Jurkat, Clone E6-1 (cell line): ENCODE measurements at regions not wholly inside any gene's neighbourhood (a gene's known extent, or its start where the extent isn't known, plus 50 kb on each side); places are given as distances from the start of the nearest gene placed in this dataset.

Experiments used
- DNase-seq: peaks from one replicate; pipeline ENCODE4 v3.0.0-alpha.2; 2011; ENCODE audit warnings: low read depth, low spot score
- H3K4me3 ChIP-seq: 2 replicates; pipeline ENCODE4 v1.5.1; 2011; ENCODE audit warnings: mild to moderate bottlenecking, low read length, control low read depth, moderate library complexity

GRCh38 chr5:87147441-87147840, 120.2 kb upstream of the RASA1 start:
- DNase-seq: no peak
- no peak overlapping the region for H3K4me3 ChIP-seq

DNA sequence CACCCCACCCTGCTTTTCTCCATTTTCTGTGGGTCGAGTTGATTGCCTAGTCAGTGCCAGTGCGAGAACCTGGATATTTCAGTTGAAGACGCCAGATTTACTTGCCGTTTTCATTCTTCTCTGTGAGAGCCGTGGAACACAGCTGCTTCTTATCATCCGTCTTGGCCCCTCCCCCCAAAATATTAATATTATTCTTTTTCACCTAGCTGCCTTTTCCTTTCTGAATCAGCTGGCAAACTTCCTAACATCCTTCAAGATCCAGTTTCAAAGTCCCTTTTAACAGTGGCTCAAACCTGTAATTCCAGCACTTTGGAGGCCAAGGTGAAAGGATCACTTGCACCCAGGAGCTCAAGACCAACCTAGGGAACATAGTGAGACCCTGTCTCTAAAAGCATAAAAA, 117.1 kb upstream of the RASA1 start:
- DNase-seq: no peak
- no peak overlapping the region for H3K4me3 ChIP-seq

DNA sequence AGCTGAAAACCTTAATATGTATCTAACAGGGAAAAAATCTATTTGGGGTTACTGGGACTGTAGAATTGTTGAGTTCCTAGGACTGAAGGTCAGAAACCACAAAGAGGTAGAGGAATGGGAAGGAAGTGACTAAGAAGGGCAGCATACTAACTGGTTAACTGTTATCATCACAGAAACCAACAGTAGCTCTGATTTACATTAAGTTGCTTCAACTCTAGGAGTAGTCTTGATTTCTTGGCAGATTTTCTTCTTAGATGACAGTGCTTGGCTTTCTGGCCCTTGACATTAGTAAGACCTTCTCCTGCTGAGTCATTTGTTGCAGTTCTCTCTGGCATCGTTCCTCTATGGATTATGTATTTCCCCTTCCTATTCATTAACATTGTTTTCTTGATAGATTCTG, 116.1 kb upstream of the RASA1 start:
- no peak overlapping the region for H3K4me3 ChIP-seq
- no peak for DNase-seq

GRCh38 chr5:87152886-87153285, 114.8 kb upstream of the RASA1 start:
- H3K4me3 ChIP-seq: no peak overlapping the region
- DNase-seq: no peak

DNA sequence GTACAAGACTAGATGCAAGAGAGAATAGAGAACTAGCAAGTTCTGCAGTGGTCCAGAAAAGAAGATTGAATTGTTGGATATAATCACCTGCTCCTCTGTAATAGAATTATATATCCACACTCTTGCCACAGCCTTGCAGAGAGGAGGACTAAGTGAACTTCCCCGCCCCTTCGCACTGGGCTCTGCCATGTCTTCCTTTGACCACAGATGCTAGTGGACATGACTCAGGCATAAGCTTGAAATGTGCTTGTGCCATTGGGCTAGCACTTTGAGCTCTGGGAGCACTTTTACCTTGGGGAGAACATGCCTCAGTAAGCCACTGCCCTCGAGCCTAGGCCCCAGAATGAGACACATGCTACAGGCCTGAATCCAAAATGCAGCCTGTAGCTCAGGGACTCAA, 113.5 kb upstream of the RASA1 start:
- DNase-seq: no peak
- no peak overlapping the region for H3K4me3 ChIP-seq

DNA sequence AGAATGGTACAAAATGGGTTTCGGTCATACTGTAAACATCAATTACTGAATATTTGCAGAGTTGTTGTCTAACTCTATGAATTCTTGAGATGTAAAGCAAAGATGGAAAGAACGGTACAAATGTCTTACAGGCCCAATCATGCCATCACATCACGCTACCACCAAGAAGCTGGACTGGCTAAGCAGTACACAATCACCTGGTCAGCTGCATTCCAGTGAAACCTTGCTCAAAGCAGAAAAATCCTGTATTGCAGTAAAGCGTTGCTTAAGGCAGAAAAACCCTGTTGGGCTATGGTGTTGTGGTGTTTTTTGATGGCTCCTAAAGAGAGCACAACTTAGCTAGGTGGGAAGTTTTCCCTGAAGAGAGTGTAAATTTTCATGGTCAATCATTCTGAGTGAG, 112.6 kb upstream of the RASA1 start:
- DNase-seq: no peak
- no peak overlapping the region for H3K4me3 ChIP-seq

- no peak for DNase-seq
- no peak overlapping the region for H3K4me3 ChIP-seq
These were observed 111.1 kb upstream of the RASA1 start for GRCh38 chr5:87156631-87157030.

- DNase-seq: no peak
These were observed 103.3 kb upstream of the RASA1 start for GRCh38 chr5:87164409-87164808.

DNA sequence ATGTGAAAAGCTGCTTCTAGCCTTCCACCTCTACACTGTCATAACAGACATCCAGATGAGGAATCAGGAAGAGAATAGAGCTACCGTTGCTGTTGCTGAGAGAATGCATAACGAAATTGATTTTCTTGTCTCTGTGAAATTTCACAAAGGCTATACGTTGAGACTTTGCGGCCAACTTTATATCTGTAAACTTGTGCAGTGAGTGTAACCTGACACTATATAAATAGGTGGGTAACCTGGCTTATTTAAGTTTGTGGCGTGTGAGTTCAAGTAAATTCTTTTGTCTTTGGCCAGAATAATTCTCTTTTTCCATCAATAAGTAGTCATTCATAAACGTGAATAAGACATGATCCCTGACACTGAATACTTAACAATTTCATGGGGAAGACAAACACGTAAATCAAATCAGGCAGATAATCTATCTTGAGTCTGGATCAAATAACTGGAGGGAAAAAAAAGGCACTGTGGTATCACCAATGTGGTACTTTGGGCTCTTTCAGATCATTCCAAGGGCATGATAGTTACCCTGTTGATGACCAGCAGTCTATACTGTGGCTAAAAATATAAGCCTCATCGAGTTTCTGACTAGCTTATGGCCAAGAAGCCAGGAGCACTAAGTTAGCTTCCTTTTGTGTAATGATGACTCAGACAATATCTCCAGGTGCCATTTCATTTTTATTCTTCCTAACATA, 98.2 kb upstream of the RASA1 start:
- H3K4me3 ChIP-seq: no peak overlapping the region
- no peak for DNase-seq

More at GRCh38 chr5:87164409-87164808, 103.3 kb upstream of the RASA1 start:
- H3K4me3 ChIP-seq: no peak overlapping the region

- DNase-seq: no peak
- no peak overlapping the region for H3K4me3 ChIP-seq
These were observed 96.9 kb upstream of the RASA1 start for GRCh38 chr5:87170799-87171198.

- no peak overlapping the region for H3K4me3 ChIP-seq
- no peak for DNase-seq
These were observed 85.0 kb upstream of the RASA1 start for GRCh38 chr5:87182649-87183048.

GRCh38 chr5:87183896-87184295, 83.8 kb upstream of the RASA1 start:
- no peak for DNase-seq
- no peak overlapping the region for H3K4me3 ChIP-seq

GRCh38 chr5:87184605-87185004, 83.1 kb upstream of the RASA1 start:
- no peak overlapping the region for H3K4me3 ChIP-seq
- no peak for DNase-seq

- H3K4me3 ChIP-seq: no peak overlapping the region
- no peak for DNase-seq
These were observed 81.8 kb upstream of the RASA1 start for GRCh38 chr5:87185838-87186237.

DNA sequence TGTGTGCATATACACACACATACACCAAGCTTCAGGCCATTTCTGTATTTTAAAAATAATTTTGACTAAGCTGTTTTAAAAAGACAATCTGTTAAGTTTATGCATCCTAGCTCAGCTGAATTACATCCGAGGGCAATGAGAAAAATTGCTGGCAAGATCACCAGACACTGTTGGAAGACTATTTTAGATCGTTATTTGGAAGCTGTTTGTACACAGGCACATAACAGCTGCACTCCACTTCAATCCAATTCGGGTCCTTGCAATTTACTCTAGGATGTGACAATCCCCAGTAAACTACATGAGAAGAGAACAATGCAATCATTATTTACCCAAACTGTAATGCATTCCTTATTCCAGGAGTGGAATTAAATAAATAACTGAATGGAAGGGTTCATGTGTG, 79.3 kb upstream of the RASA1 start:
- no peak for DNase-seq
- no peak overlapping the region for H3K4me3 ChIP-seq

DNA sequence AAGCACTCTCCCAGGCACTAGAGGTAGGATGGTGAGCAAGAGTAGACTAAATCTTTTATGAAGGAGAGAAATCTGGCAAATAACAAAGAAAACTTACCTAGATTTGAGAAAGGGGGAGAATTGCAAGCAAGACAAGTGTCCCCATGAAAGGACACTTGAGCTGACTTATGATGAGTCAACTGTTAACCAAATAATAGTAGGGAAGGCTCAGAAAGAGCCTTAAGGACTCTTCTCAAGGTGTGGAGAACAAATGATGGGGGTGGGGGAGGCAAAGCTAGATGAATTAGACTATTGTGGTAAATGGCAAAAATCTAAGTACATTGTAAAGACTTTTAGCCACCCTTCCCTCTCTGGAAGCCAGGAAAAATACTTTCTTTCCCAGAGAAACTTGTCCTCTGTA, 77.6 kb upstream of the RASA1 start:
- H3K4me3 ChIP-seq: no peak overlapping the region
- DNase-seq: no peak

GRCh38 chr5:87190687-87191086, 77.0 kb upstream of the RASA1 start:
- DNase-seq: no peak
- no peak overlapping the region for H3K4me3 ChIP-seq

DNA sequence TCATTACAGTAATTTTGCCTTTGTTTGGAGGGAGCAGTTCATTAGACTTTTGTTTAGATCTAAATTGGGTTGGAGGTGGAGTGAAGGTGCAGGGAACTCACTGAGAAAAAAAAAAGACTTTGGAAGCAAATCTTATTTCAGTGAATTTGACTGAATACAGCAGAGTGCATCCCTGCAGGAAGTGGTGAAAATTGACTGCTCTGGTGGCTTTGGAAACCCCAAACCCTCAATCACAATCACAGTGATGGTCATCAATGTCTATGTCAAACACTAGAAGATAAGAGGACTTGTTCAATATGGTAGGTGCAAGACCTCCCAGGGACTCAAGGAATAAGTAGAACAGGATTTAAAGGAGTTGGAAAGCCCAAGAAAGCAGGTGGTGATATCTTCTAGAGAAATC, 76.0 kb upstream of the RASA1 start:
- DNase-seq: no peak
- H3K4me3 ChIP-seq: no peak overlapping the region

DNA sequence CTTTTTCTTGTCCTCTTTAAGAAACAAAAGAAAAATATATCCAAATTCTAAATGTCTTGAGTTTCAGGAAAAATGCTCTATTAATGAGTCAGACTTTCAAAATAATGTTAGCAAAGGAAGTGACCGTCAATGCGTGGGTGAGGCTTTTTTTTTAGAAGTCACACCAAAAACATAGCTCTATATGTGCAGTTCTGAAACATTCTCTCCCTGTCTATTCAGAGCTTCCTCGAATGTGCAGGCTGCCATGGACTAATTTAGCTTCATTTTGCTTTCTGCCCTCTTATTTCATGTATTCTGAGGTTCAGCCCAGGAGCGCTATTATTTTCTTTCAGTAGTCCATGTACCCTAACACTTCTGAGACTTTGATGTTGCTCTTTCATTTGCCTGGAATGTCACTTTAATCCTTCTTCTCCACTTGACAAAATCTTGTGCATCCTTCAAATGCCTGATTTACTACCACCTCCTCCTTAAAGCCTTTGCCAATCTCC, 72.5 kb upstream of the RASA1 start:
- H3K4me3 ChIP-seq: no peak overlapping the region
- no peak for DNase-seq

DNA sequence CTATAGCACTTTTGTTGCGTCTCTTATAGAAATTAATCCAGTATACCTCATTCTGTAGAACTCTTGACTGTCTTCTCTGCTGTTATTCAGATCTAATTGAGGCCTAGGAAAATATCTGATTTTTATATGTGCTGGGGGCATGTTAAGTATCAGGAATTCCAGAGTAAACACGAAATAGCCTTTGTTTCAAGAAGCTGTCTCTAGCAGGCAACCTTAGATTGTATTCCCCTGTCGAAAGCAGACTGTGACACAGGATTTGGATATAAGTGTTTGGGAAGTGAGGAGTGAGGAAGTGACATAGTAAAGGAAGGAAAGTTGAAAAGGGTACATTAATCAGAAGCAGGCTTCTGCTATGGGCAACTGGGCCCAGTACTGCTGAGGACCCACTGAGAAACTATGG, 72.1 kb upstream of the RASA1 start:
- no peak for DNase-seq
- no peak overlapping the region for H3K4me3 ChIP-seq

DNA sequence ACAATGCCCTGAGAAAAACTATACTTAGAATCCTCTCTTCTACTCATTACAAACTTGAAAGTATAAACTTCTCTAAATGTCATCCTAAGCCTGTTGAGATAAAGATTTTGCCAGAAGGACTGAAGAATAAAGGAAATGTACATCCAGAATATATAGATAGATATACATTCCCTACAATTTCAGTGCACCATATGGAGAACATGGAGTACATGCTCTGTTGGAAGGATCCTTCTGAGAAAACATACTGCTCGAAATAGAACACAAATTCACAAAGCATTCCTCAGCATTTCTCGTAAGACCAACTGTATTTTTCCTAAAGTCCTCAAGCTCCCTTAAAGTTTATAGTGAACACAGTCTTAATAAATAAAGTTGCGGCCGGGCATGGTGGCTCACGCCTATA, 69.7 kb upstream of the RASA1 start:
- H3K4me3 ChIP-seq: no peak overlapping the region

More for the DNA sequence above, 69.7 kb upstream of the RASA1 start:
- DNase-seq: no peak
